Suprapubic skin (tissue), 4 donors: ENCODE measurements at regions not wholly inside any gene's neighbourhood (a gene's known extent, or its start where the extent isn't known, plus 50 kb on each side); places are given as distances from the start of the nearest gene placed in this dataset.

Source experiments
- DNase-seq, 2 donors: peaks; one replicate each; pipeline ENCODE4 v3.0.0-alpha.2; 2019; ENCODE audit warnings: low spot score in 2 of 2
- H3K27ac ChIP-seq: fragments of 200-600 bp; sonication (generic); one replicate; pipeline ENCODE4 v1.5.1; 2019
- H3K27me3 ChIP-seq: fragments of 200-600 bp; sonication (generic); one replicate; pipeline ENCODE4 v1.5.1; 2019
- H3K36me3 ChIP-seq: fragments of 200-600 bp; sonication (generic); one replicate; pipeline ENCODE4 v1.5.1; 2019
- H3K4me1 ChIP-seq: fragments of 200-600 bp; sonication (generic); one replicate; pipeline ENCODE4 v1.5.1; 2019
- H3K4me3 ChIP-seq: fragments of 200-600 bp; sonication (generic); one replicate; pipeline ENCODE4 v1.5.1; 2019; ENCODE audit warnings: mild to moderate bottlenecking
- H3K9me3 ChIP-seq: fragments of 200-600 bp; sonication (generic); one replicate; pipeline ENCODE4 v1.5.1; 2019
- CTCF ChIP-seq, 2 donors: fragments of 200-600 bp in 1 of 2; fragments of 450-650 bp in 1 of 2; sonication (generic) in 1 of 2; IDR thresholded peaks; one replicate each; pipeline ENCODE4 v1.5.1; 2016 to 2019; ENCODE audit warnings: antibody characterized with exemption in 2 of 2, mild to moderate bottlenecking in 1 of 2, moderate library complexity in 1 of 2
- EP300 ChIP-seq: sonication (generic); formaldehyde crosslinking; IDR thresholded peaks from one replicate; pipeline ENCODE4 v1.6.1; 2017; ENCODE audit warnings: antibody characterized with exemption
- POLR2A ChIP-seq, 2 donors: fragments of 450-650 bp; IDR thresholded peaks; one replicate each; pipeline ENCODE4 v1.6.1; 2017; ENCODE audit warnings: antibody characterized with exemption in 2 of 2, mild to moderate bottlenecking in 2 of 2, moderate library complexity in 2 of 2
- POLR2AphosphoS5 ChIP-seq, 3 donors: sonication (generic); formaldehyde crosslinking; IDR thresholded peaks; one replicate each; pipeline ENCODE4 v1.6.1; 2017; ENCODE audit warnings: antibody characterized with exemption in 3 of 3
- WGBS: methylation state at CpG from one replicate; pipeline ENCODE4 v1.1.5; 2018; 5-methylcytosine and 5-hydroxymethylcytosine counted together

GRCh38 chr6:14783594-14783993, 462.3 kb upstream of the JARID2 start:
- H3K9me3 ChIP-seq: no peaks in the 10 kb centered on the region
- no peak for TF ChIP-seq POLR2AphosphoS5 (IDR thresholded peaks at IDR 0.05)

GRCh38 chr6:14784596-14785492, 461.0 kb upstream of the JARID2 start:
- no peak for TF ChIP-seq POLR2AphosphoS5 (IDR thresholded peaks at IDR 0.05)
- no peak for TF ChIP-seq EP300
- no peak for TF ChIP-seq CTCF (IDR thresholded peaks at IDR 0.05)
- no peak for TF ChIP-seq POLR2A (IDR thresholded peaks at IDR 0.05)
- Histone ChIP-seq H3K4me3 (no peak overlapping the region), H3K36me3 (no peaks in the 10 kb centered on the region), H3K9me3 (no peaks in the 10 kb centered on the region), H3K27me3 (no peaks in the 10 kb centered on the region), H3K4me1 (peaks cover 7% of the 10 kb centered on the region), H3K27ac (no peak overlapping the region)
- 64% methylated on average over 15 of the region's 15 CpGs for WGBS
- no peak for DNase-seq

More at GRCh38 chr6:14783594-14783993, 462.3 kb upstream of the JARID2 start:
- Histone ChIP-seq H3K27ac (no peak overlapping the region), H3K27me3 (no peaks in the 10 kb centered on the region), H3K4me1 (peaks cover 7% of the 10 kb centered on the region), H3K36me3 (no peaks in the 10 kb centered on the region), H3K4me3 (no peak overlapping the region)
- no peak for DNase-seq
- WGBS: 99% methylated on average over 12 of the region's 35 CpGs

GRCh38 chr6:14785493-14785790, 460.4 kb upstream of the JARID2 start:
- no peaks in the 10 kb centered on the region for H3K36me3 ChIP-seq
- H3K9me3 ChIP-seq: no peaks in the 10 kb centered on the region
- H3K27me3 ChIP-seq: no peaks in the 10 kb centered on the region
- DNase-seq: no peak
- TF ChIP-seq POLR2AphosphoS5 (IDR thresholded peaks at IDR 0.05) (no peak), EP300 (no peak), CTCF (IDR thresholded peaks at IDR 0.05) (no peak), POLR2A (IDR thresholded peaks at IDR 0.05) (no peak)
- peaks cover 7% of the 10 kb centered on the region for H3K4me1 ChIP-seq
- H3K27ac ChIP-seq: no peak overlapping the region
- whole genome bisulfite sequencing: 96% methylated on average over 2 of the region's 2 CpGs
- H3K4me3 ChIP-seq: no peak overlapping the region

- no peaks in the 10 kb centered on the region for H3K36me3 ChIP-seq
- WGBS: 93% methylated on average over 3 of the region's 3 CpGs
Observed at GRCh38 chr6:14786008-14786407, 459.9 kb upstream of the JARID2 start.

GRCh38 chr6:14786455-14786854, 459.4 kb upstream of the JARID2 start:
- no peak for DNase-seq
- Histone ChIP-seq H3K9me3 (no peaks in the 10 kb centered on the region), H3K36me3 (no peaks in the 10 kb centered on the region), H3K4me3 (no peak overlapping the region), H3K27me3 (no peaks in the 10 kb centered on the region), H3K4me1 (peaks cover 7% of the 10 kb centered on the region), H3K27ac (no peak overlapping the region)
- TF ChIP-seq POLR2AphosphoS5 (IDR thresholded peaks at IDR 0.05) (no peak), CTCF (IDR thresholded peaks at IDR 0.05) (no peak), POLR2A (IDR thresholded peaks at IDR 0.05) (no peak)
- 89% methylated on average over 3 of the region's 3 CpGs for WGBS

More at GRCh38 chr6:14786008-14786407, 459.9 kb upstream of the JARID2 start:
- Histone ChIP-seq H3K27me3 (no peaks in the 10 kb centered on the region), H3K4me1 (peaks cover 7% of the 10 kb centered on the region), H3K9me3 (no peaks in the 10 kb centered on the region), H3K4me3 (no peak overlapping the region), H3K27ac (no peak overlapping the region)
- DNase-seq: no peak
- TF ChIP-seq POLR2AphosphoS5 (IDR thresholded peaks at IDR 0.05) (no peak), EP300 (no peak), CTCF (IDR thresholded peaks at IDR 0.05) (no peak), POLR2A (IDR thresholded peaks at IDR 0.05) (no peak)
